GM19328 (cell line): ENCODE measurements at regions not wholly inside any gene's neighbourhood (a gene's known extent, or its start where the extent isn't known, plus 50 kb on each side); places are given as distances from the start of the nearest gene placed in this dataset.
"Not testable (repeated sequence)": the region's sequence is repeated elsewhere in the genome, so short reads cannot be mapped to it uniquely, and the experiment has no call there.

Experiments
- ATAC-seq: cut with Tn5 transposase; IDR thresholded peaks from one replicate; pipeline ENCODE4 v1.9.1; 2021; ENCODE audit warnings: mild to moderate bottlenecking, moderate library complexity; ENCODE audit not compliant: unreplicated experiment

DNA sequence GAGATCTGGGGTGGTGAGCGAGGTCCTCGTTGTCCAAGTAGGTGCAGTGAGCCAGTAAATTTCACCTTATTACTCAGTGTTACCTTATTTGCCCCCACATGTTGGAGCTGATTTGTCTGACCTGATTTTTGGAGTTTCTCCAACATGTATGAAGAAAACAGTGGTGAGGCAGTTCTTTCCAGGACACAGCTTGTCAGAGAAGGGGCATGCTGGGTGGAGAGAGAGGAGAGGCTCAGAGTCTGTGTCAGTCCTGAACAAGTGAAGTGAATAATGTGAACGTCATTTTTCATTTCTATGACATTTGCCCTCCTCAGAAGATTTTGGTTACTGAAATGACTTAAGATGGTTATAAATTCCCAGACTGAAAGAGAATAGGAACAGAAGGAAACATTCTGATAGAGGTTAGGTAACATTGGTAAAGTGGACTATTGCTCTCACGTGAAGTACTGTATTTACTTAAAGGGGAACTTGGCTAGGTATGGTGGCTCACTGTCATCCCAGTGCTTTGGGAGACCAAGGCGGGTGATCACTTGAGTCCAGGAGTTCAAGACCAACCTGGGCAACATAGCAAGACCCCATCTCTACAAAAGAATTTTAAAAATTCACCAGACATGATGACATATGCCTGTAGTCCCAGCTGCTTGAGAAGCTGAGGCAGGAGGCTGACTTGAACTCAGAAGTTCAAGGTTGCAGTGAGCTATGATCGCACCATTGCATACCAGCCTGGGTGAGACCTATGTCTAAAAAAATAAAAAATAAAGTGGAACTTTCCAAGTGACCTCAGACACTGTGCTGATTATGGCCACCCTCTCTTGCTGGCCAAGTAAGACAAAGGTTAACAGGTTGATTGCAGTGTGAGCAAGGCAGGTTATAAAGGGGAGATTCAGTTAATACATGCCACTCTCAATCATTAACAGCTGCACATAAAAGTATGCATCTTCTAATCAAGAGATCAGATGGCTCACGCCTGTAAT lies 184.3 kb downstream of the EDN1 start:
- ATAC-seq = no peak

DNA sequence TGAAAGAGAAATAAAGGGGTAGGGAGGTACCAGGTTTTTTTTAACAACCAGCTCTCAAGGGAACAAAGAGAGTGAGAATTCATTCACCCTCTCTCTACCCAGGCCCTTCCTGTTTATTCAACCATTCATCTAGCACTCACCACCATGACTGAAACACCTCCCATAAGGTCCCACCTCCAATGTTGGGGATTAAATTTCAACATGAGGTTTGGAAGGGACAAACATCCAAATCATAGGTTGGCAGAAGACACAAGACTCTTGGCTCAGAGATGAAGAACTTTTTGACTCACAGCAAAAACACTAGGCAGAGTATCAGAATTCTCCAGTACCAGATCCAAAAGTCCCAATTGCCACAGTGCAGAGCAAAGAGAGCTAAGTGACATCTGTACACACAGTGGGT lies 186.3 kb downstream of the EDN1 start:
- ATAC-seq = no peak

DNA sequence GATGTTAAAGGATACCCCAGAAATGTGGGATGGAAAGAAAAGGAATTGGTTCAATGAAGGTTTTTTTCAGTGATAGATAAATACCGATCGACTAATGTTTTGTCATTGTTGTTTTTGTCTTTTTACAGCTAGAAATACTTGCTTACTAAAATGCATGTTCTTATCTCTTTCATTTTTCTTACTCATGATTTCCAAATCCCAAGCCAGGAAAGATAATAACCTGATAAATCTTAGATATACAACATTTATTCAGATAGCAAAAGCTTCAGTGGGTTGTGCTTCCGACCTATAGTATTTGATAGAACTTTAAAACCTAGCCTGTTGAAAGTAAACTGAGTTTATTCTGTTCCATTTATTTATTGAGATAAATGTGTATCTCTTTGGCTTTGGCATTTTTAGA lies 187.5 kb downstream of the EDN1 start:
- no peak for ATAC-seq

DNA sequence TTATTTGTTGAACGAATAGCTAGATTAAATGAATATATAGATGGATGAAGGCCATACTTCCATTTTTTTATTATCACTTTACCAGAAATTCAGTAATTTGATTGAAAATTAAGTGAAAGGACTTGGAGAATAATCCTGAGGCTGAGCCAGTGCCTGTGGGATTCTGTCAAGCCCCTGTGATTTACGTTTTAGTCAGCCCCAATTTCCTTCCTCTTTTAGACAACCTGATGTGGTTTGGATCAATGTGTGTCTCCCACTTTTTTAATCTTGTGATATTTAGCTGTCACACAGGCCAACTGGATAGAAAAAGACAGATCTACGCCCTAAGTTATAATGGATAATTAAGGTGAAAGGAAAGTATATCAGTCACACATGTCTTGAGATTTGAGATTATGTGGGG lies 188.8 kb downstream of the EDN1 start:
- no peak for ATAC-seq

DNA sequence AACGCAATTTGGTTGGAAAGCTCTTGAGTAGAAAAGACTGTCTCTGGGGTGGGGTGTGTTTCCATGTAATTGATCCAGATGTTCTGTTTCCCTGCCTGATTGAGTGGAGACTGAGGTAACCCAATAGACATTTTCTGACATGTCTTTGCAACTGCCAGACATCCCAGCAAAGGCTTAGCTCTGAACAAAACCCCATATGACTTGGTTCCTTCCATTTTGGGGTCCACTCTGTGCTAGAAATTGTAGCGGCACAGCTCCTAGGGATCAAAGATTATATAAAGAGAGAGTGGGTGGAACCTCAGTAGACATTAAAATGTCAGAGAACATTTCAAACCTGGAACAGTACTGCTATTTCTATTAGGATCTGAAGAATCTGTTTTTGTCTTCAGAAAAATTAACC lies 189.3 kb downstream of the EDN1 start:
- no peak for ATAC-seq

DNA sequence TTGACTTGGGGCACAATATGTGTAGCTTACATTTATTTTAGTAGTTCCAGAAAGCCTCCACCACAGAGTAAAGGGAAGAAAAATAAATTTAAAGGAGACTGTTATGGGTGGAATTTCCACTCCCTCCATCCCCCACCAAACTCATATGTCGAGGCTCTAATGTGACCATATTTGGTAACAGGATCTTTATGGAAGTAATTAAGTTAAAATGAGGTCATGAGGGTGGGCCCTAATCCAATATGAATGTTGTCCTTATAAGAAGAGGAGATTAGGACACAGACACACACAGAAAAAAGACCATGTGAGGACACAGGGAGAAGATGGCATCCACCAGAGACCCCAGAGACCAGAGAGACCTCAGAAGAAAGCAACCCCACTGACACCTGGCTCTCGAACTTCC lies 189.7 kb downstream of the EDN1 start:
- no peak for ATAC-seq

DNA sequence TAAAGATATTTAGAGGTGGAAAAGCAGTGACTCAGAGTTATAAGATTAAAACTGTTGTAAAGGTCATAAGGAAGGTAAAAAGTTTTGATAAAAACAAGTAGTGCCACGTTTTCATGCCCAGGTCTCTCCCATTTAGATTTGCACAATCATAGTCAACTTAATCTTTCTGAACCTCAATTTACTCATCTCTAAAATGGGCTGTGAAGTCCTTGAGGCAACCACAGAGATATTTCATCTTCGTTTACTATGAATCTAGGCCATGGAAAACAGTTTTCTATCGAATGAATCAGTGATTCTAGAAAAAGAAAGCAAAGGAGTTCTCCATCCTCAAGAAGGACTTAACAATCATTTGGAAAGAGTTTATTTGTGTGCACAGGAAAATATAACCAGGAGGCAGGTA lies 190.2 kb downstream of the EDN1 start:
- no peak for ATAC-seq

DNA sequence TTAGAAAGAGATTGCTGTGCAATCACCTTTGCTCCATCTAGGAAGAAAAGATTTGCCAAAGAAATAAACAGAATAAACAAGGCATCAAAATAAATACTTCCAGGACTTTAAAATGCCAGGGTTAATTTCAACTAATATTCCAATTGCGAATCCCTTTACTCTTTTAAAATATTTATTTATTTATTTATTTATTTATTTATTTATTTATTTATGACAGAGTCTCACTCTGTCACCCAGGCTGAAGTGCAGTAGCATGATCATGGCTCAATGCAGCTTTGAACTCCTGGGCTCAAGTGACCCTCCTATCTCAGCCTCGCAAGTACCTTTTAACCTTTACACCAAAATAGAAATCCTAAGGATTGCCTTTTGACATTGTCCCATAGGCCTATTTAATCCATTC lies 191.1 kb downstream of the EDN1 start:
- ATAC-seq = no peak

DNA sequence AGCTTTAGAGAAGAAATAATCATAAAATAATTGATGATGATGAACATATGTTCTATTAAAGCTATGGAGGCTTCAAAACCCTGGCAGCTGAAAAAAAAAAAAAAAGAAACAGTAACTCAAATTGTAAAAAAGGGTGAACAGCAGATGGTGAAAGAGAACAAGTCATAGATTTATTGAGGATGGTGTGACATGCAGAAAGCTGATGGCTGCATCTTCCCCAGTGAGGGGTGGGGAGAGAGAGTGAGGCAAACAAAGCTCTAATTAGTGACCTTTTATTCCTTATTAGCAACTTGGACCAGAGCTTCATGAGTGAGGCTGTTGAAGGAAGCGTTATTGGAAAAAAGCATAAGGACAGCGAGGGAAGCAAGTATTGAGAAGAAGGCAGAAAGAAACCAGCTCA lies 191.7 kb downstream of the EDN1 start:
- no peak for ATAC-seq

DNA sequence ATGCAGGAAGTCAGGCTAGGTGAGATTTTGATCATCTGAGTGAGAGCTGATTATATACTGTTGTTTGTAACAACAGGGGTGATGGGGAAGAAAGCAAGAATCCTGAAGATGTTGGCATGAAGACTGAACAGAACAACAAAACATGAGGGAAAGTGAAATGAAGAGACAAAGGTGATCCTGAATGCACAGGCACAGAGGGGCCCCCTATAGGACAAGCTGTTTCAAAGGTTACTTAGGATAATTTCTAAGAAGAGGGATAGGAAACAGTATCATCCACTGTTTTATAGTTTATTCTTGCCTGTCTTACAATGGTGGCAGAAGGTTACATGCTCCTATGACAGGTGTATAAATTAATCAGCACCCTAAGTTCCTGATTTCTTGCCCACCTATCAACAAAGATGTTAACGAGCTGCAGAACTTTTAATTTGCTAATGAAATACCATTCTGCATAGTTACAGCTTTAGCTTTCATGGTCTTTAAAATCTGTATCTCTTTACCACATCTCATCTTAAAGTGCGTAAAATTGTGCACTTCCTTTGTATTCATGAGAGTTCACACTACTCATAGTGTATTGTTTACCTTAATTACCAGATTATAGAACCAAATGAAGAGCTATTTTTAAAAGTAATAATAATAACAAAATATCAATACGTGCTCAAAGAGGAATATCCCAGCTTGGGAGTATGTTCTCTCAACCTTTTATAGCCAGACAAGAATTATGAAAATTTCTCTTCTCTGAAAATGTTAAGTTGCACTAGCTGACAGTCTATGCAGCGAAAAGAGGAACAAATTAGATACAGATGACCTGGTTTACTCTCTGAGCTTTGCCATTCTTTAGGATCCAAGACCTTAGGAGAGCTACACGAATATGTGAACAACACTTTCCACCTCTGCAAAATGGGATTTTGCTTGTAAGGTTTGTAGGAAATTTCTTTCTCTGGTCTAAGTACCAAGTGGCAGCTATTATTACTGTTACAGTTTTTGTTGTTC lies 192.5 kb downstream of the EDN1 start:
- ATAC-seq = no peak

DNA sequence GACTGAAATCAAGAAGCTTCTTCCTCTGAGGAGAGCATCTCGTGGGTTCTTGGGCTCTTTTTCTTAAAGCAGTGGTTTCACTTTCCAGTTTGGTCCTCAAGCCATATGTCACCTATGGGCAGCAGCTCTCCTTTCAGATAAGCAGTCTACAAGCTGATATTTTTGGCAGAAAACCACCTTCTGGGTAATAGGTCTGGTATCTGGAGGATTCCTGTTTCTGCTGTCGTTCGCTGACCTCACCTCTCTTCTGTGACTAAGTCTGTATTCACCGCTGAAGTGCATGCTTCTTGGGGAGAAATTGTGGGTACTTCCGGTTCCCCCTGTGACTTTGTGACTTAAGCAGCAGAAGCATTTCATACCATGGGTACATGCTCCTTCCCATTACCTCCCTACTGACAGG lies 193.6 kb downstream of the EDN1 start:
- ATAC-seq = peak; percentile 57

DNA sequence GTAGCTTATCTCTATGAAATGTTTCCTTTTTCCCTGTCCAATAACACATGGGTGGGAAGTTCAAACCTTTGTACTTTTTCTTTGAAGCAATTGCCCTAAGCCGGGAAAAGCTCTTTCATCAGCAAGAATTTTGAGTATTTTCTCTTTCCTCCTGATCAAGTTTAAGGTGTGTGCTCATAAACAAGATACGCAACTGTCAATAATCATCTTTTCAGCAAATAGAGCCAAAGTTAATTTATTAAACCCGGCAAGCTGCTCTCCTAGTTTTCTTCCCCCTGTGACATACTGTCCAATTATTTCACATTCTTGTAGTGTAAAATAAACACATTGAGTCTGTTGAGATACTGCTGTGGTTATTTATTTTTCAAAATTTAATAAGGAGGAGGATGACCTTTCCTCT lies 194.4 kb downstream of the EDN1 start:
- ATAC-seq = no peak

DNA sequence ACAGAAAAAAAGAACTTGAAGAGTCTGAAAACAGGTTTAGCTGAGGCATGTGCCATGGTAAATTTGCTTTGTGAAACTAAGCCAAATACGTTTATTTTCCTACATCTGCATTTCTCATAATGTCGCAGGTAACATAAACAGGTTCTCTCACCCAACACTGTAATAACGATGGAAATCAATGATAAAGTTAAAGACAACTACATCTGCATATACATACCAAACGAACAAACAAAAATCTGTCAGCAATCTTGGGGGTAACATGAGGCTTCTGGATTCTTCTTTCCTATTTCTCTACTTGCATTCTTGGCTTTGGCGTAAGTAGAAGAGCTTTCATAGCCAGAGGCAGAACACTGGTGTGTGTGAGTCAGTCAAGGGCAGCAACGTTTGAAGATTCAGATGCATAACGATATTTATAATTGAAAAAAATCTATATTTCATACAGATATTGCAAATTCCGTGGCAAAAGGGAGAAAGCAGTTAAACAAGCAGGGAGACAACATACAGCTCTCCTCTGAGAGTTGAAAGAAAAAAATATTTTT lies 195.1 kb downstream of the EDN1 start:
- no peak for ATAC-seq

DNA sequence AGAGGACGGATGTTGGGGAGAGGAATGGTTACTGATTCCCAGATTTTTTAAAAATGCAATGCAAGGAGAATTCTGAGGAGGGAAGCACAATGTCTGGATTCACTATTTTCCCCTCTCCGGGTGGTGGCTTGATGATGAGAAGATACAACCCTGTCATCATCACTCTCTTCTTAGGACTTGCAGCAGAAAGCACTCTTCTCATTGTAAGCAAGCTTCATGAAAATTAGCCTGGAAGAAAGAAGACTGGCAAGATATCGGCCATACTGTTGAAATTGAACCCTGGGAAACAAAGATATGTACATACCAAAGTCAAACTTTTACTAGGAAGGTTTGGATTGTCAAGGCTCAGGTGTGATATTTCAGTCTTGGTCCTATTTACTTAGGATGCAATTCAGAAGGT lies 195.7 kb downstream of the EDN1 start:
- ATAC-seq = no peak

DNA sequence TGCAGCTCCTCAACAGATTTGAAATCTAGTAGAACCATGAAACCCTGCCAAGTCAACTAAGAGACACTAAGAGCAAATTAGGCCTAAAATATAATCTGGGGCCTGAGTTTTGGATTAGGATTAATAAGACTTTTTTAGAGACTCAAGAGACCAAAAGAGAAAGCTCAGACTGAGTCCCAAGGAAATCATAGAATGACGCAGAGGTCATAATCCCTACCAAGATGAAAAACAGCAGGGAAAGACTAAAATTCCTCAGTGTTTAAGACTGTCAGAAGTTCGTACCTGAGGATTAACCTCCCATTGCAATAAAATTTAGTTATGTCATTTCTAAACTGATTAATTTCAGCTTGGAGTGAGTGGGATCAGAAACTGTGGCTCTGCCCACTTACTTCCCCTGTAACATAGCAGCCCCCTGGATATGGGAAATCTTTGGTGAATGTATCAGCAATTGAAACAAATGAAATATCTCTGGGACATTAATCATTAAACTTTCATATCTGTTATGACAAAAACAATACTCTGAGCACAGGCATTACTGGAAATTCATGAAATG lies 200.3 kb downstream of the EDN1 start:
- no peak for ATAC-seq

DNA sequence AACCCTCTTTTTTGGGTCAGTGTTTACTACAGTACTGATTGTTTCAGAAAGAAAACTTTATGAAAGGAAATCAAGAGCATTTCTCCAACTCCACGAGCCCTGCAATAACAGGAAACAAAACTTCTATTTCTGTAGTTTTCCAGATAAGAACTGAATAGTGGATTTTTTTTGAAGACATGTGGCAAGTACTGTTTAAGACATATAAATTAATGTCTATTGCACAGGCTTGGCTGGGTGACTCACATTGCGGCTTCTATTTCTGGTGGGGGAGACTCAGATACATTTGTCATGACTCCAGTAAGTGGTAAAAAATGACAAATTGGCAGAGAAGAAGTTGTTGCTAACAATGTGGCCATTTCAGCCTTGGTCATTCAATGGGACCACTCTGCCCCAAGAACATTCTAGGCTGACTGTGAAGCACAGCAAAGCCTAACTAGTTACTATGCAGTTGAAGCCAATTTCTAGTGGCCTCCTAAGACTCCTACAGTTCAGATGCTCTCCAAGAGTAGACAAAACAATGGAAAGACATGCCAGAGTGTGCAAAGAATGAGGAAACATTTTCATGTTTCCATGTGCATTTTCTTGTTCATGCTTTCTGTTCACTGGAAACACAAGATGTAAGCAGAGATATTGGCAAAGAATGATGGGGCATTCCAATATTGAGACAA lies 200.9 kb downstream of the EDN1 start:
- ATAC-seq = no peak

DNA sequence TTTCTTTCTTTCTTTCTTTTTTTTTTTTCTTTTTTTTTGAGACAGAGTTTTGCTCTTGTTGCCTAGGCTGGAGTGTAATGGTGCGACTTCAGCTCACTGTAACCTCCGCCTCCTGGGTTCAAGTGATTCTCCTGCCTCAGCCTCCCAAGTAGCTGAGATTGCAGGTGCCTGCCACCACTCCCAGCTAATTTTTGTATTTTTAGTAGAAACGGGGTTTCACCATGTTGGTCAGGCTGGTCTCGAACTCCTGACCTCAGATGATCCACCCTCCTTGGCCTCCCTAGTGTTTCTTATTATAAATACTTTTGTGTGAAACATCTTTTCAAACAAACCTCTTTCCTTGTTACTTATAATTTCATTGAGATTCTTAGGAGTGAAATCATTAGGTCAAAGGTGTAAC lies 202.8 kb downstream of the EDN1 start:
- not testable (repeated sequence) for ATAC-seq

DNA sequence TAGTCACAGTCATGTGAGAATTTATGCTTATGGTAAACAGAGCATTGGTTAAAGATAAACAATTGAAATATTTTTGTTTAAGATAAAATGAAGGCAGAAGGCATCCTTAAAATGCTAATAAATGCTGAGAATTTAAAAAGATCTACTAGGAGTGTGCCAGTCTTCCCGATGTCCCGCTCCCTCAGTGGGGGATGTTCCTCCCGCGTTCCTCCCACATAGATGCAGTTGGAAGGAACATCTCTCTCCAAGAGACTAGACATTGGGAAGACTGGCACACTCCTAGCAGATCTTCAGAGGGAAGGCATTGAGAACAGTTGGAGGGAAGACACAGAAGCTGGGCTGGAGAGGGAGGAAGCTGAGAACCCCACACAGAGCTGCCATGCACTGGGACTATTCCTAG lies 203.3 kb downstream of the EDN1 start:
- no peak for ATAC-seq

DNA sequence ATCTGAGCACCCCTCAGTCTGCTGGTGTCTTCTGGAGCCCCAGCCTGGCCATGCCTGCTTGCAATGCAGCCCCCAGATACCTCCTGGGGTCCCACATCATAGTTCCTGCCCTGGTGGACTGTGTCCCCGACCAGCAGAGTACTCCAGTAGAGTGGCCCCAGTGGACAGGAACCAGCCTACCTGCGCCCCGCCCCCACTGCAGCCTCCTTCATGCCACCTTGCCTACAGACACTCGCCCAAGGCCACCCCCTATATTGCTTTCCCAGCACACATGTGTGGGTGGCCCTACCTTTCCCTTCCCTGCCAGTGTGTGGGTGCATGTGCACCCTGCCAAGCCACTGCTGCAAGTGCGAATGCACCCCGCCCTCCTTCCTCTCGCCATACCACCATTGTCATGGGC lies 204.0 kb downstream of the EDN1 start:
- ATAC-seq = no peak

DNA sequence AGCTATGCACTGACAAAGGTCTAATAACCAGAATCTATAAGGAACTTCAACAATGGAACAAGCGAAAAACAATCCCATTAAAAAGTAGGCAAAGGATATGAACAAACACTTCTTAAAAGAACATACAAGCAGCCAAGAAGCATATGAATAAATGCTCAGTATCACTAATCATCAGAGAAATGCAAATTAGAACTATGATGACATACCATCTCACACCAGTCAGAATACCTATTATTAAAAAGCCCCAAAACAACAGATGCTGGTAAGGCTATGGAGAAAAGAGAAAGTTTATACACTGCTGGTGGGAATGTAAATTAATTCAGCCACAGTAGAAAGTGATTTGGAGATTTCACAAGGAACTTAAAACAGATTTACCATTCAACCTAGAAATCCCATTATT lies 211.8 kb downstream of the EDN1 start:
- no peak for ATAC-seq
